NCI-H774 (cell line): ENCODE measurements at regions not wholly inside any gene's neighbourhood (a gene's known extent, or its start where the extent isn't known, plus 50 kb on each side); places are given as distances from the start of the nearest gene placed in this dataset.

Experiments used
- DNase-seq: peaks from one replicate; lab custom pipeline; 2025; lab: John Stamatoyannopoulos, UW

- DNase-seq, result no peak
Measured at GRCh38 chr10:128493811-128494210, 367.6 kb upstream of the MKI67 start.

- no peak for DNase-seq
Measured at GRCh38 chr10:128494665-128495064, 368.4 kb upstream of the MKI67 start.

GRCh38 chr10:128497660-128498377 lies 371.6 kb upstream of the MKI67 start:
- DNase-seq, result no peak

- no peak for DNase-seq
Measured at GRCh38 chr10:128498378-128498730, 372.1 kb upstream of the MKI67 start.

GRCh38 chr10:128498746-128499145 lies 372.5 kb upstream of the MKI67 start:
- DNase-seq, result no peak

GRCh38 chr10:128499486-128499885 lies 373.3 kb upstream of the MKI67 start:
- no peak for DNase-seq

- no peak for DNase-seq
Measured at GRCh38 chr10:128499956-128500355, 373.7 kb upstream of the MKI67 start.

GRCh38 chr10:128500642-128501041 lies 374.4 kb upstream of the MKI67 start:
- DNase-seq, result no peak

- no peak for DNase-seq
Measured at GRCh38 chr10:128505346-128505745, 379.1 kb upstream of the MKI67 start.

- no peak for DNase-seq
Measured at GRCh38 chr10:128506423-128506822, 380.2 kb upstream of the MKI67 start.

- no peak for DNase-seq
Measured at GRCh38 chr10:128507066-128507465, 380.8 kb upstream of the MKI67 start.

- no peak for DNase-seq
Measured at GRCh38 chr10:128511284-128511683, 385.1 kb upstream of the MKI67 start.

GRCh38 chr10:128512767-128513166 lies 386.5 kb upstream of the MKI67 start:
- no peak for DNase-seq

- no peak for DNase-seq
Measured at GRCh38 chr10:128514536-128514935, 388.3 kb upstream of the MKI67 start.

- DNase-seq, result no peak
Measured at GRCh38 chr10:128516180-128516579, 390.0 kb upstream of the MKI67 start.

GRCh38 chr10:128517167-128517566 lies 390.9 kb upstream of the MKI67 start:
- no peak for DNase-seq

- no peak for DNase-seq
Measured at GRCh38 chr10:128518000-128518399, 391.8 kb upstream of the MKI67 start.

- DNase-seq, result no peak
Measured at GRCh38 chr10:128519581-128519980, 393.4 kb upstream of the MKI67 start.

- no peak for DNase-seq
Measured at GRCh38 chr10:128520211-128520815, 394.1 kb upstream of the MKI67 start.

- DNase-seq, result no peak
Measured at GRCh38 chr10:128522551-128523308, 396.5 kb upstream of the MKI67 start.

GRCh38 chr10:128525444-128525843 lies 399.2 kb upstream of the MKI67 start:
- no peak for DNase-seq

GRCh38 chr10:128525936-128526335 lies 399.7 kb upstream of the MKI67 start:
- DNase-seq, result no peak

GRCh38 chr10:128526791-128527375 lies 400.7 kb upstream of the MKI67 start:
- DNase-seq, result no peak
